ENCODE measurements at regions not wholly inside any gene's neighbourhood (a gene's known extent, or its start where the extent isn't known, plus 50 kb on each side); places are given as distances from the start of the nearest gene placed in this dataset.

DNA sequence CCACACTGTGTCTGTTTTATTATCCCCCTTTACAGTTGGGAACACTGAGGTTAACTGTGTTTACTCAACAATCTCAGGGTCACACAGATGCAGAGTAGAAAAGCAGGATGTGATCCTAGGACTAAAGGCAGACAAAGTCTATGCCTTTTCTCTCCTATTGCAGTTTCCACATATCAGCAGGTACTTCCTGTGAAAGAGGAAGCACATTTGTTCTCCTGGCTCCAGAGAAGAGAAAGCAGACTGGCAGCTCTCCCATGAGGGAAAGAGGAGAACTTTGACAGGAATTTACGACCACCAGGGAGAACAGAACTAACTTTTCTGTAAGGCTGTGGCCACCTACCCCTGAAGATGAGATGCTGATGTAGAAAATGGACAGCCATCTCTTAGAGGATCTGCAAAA lies 84.2 kb upstream of the TNC start:
- Histone ChIP-seq H3K4me1 (peaks cover 0 to 7% of the 10 kb centered on the region in 2 donors), H3K36me3 (no peaks in the 10 kb centered on the region), H3K9me3 (no peaks in the 10 kb centered on the region), H3K27ac (peak overlapping the region; percentile 11 to 15), H3K4me3 (no peak overlapping the region), H3K27me3 (no peaks in the 10 kb centered on the region)
- DNase-seq, result no peak
- intact Hi-C loops (cut with DNase I; ENCODE audit: low total_unique reads), result no loop called here
- TF ChIP-seq, protein P1, sequence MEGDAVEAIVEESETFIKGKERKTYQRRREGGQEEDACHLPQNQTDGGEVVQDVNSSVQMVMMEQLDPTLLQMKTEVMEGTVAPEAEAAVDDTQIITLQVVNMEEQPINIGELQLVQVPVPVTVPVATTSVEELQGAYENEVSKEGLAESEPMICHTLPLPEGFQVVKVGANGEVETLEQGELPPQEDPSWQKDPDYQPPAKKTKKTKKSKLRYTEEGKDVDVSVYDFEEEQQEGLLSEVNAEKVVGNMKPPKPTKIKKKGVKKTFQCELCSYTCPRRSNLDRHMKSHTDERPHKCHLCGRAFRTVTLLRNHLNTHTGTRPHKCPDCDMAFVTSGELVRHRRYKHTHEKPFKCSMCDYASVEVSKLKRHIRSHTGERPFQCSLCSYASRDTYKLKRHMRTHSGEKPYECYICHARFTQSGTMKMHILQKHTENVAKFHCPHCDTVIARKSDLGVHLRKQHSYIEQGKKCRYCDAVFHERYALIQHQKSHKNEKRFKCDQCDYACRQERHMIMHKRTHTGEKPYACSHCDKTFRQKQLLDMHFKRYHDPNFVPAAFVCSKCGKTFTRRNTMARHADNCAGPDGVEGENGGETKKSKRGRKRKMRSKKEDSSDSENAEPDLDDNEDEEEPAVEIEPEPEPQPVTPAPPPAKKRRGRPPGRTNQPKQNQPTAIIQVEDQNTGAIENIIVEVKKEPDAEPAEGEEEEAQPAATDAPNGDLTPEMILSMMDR (IDR thresholded peaks at IDR 0.05), result no peak
- TF ChIP-seq POLR2A (IDR thresholded peaks at IDR 0.05), result no peak

DNA sequence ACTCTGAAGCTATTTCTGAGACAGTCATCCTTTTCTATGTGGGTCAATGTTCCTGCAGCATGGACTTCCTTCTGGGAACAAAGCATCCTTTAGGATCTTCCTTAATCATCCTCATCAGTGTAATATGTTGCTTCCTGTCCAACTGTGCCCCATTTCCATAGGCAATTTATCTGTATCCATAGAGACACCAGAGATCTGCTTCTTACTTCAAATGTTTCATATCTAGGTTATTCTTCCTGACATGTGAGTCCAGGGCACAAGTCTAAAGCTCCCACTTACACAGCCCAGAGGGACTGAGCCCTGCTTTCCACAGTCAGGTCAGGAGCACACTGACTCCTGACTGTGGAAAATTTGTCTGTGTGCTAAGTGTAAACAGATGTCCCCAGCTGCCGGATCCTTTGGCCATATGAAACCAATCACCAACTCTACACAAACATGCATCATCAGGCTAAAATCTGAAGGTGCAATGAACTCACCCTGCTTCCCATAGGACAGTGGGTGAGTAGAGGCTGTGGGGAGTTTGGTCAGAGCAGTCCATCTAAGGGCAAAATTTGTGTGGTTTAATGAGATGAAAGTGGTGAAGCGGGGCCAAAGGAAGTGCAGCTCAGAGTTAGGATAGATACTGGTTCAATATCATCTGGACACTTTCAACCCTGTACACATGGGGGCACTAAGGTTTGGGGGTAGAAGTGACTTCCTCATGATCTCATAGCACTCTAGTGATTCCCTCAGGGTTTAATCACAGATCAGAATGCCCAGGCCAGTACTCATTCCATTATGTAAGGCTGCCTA lies 85.2 kb upstream of the TNC start:
- H3K27ac ChIP-seq, result peak overlapping the region; percentile 7 to 26
- TF ChIP-seq, protein P1 (IDR thresholded peaks at IDR 0.05), result no peak
- no peak for TF ChIP-seq POLR2A (IDR thresholded peaks at IDR 0.05)

DNA sequence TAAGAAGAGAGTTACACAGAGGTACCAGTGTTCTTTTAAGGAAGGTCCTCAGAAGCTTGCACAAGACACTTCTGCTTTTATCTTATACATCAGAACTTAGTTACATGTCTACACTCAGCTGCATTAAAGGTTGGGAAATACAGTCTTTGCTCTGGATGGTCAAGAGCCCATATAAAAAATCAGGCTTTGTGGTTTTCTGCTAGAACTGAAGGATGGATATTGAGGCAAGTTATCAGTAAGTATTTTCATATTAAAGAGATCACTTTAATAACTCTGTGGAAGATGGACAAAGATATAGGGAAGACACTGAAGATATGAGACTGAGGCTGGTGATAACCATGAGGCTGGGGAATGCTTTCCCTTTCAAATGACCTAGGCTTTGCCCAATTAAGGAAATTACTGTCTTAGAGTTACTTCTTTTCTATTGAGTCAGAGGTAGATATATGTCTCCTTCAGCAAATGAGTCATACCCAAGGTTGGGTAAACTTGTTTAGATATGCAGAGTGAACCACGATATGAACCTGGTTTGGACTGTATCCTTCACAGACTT lies 87.0 kb upstream of the TNC start:
- Histone ChIP-seq H3K4me1 (peaks cover 0 to 10% of the 10 kb centered on the region in 2 donors), H3K4me3 (no peak overlapping the region), H3K36me3 (no peaks in the 10 kb centered on the region), H3K9me3 (no peaks in the 10 kb centered on the region), H3K27me3 (no peaks in the 10 kb centered on the region), H3K27ac (peak overlapping the region in 1 of 2 donors; percentile 60)
- intact Hi-C loops (cut with DNase I; ENCODE audit: low total_unique reads), result no loop called here
- DNase-seq, result no peak
- no peak for TF ChIP-seq POLR2A (IDR thresholded peaks at IDR 0.05)
- TF ChIP-seq, protein P1 (IDR thresholded peaks at IDR 0.05), result no peak

More for the DNA sequence above, 85.2 kb upstream of the TNC start:
- Histone ChIP-seq H3K9me3 (no peaks in the 10 kb centered on the region), H3K4me1 (peaks cover 0 to 7% of the 10 kb centered on the region in 2 donors), H3K4me3 (no peak overlapping the region), H3K36me3 (no peaks in the 10 kb centered on the region), H3K27me3 (no peaks in the 10 kb centered on the region)
- DNase-seq, result peak; percentile 25 to 30
- intact Hi-C loops (cut with DNase I; ENCODE audit: low total_unique reads), result no loop called here

DNA sequence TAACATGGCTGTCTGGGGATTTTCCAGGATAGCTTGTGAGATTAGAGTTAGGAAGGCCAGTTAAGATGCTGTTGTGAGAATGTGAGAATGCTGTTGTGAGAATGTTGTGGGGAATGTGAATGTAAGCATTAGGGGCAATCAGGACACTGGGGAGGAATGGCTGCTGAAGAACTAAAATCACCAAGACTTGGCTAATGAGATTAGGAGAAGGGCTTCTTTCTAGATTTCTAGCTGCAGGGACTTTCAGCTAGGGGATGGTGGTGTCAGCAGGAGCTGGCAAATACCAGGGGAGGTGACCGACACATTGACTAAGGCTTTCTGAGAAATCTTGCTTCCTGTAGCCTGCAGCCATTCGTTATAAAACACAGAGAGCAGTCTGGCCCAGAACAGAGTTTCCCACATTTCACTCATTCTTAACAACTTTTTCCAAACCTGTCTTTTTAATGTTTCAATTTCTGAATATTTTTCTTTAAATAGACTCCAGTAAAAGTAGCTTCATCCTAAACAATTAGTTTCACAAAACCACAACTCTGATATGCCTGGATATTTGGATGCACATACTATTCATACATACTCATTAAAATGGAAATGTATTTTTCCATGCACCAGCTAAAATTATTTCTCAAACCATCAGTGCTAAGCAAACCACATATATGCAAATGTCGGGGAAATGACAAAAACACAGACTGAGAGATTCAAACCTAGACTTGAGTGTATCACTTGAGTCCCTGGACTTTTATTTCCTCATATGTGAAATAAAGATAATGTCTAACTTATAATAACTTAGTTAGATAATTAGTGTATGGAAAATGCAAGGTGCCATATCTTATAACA lies 89.3 kb upstream of the TNC start:
- intact Hi-C loops (cut with DNase I; ENCODE audit: low total_unique reads), result no loop called here
- H3K27ac ChIP-seq, result no peak overlapping the region
- DNase-seq, result no peak

More for the DNA sequence above, 89.3 kb upstream of the TNC start:
- TF ChIP-seq, protein P1 (IDR thresholded peaks at IDR 0.05), result no peak
- TF ChIP-seq POLR2A (IDR thresholded peaks at IDR 0.05), result no peak
- H3K36me3 ChIP-seq, result no peaks in the 10 kb centered on the region
- no peaks in the 10 kb centered on the region for H3K27me3 ChIP-seq
- H3K4me1 ChIP-seq, result peaks cover 0 to 5% of the 10 kb centered on the region in 2 donors
- H3K9me3 ChIP-seq, result no peaks in the 10 kb centered on the region
- H3K4me3 ChIP-seq, result no peak overlapping the region
